Middle frontal gyrus (tissue), 1 donor: ENCODE measurements at regions not wholly inside any gene's neighbourhood (a gene's known extent, or its start where the extent isn't known, plus 50 kb on each side); places are given as distances from the start of the nearest gene placed in this dataset.
"Not testable (repeated sequence)": the region's sequence is repeated elsewhere in the genome, so short reads cannot be mapped to it uniquely, and the experiment has no call there.

Source experiments
- DNase-seq: peaks from one replicate; pipeline ENCODE4 v3.0.0-alpha.2; 2015; ENCODE audit warnings: low spot score; ENCODE audit errors: extremely low spot score

GRCh38 chr2:195360242-195360641, 296.8 kb upstream of the SLC39A10 start:
- DNase-seq, result no peak

GRCh38 chr2:195359043-195359735, 297.8 kb upstream of the SLC39A10 start:
- no peak for DNase-seq

GRCh38 chr2:195356920-195357440, 300.0 kb upstream of the SLC39A10 start:
- DNase-seq, result no peak

GRCh38 chr2:195356026-195356425, 301.0 kb upstream of the SLC39A10 start:
- no peak for DNase-seq

- DNase-seq, result no peak
These were observed 304.4 kb upstream of the SLC39A10 start for GRCh38 chr2:195352581-195352980.

- no peak for DNase-seq
These were observed 313.0 kb upstream of the SLC39A10 start for GRCh38 chr2:195343942-195344530.

GRCh38 chr2:195343540-195343939, 313.5 kb upstream of the SLC39A10 start:
- no peak for DNase-seq

GRCh38 chr2:195342061-195342460, 315.0 kb upstream of the SLC39A10 start:
- DNase-seq, result no peak

- no peak for DNase-seq
These were observed 318.2 kb upstream of the SLC39A10 start for GRCh38 chr2:195338856-195339255.

GRCh38 chr2:195337597-195337996, 319.4 kb upstream of the SLC39A10 start:
- DNase-seq, result no peak

GRCh38 chr2:195333869-195334268, 323.2 kb upstream of the SLC39A10 start:
- no peak for DNase-seq

GRCh38 chr2:195331966-195332365, 325.1 kb upstream of the SLC39A10 start:
- no peak for DNase-seq

GRCh38 chr2:195331129-195331528, 325.9 kb upstream of the SLC39A10 start:
- no peak for DNase-seq

GRCh38 chr2:195330513-195330956, 326.5 kb upstream of the SLC39A10 start:
- no peak for DNase-seq

- DNase-seq, result not testable (repeated sequence)
These were observed 327.2 kb upstream of the SLC39A10 start for GRCh38 chr2:195329784-195330183.

- DNase-seq, result no peak
These were observed 330.5 kb upstream of the SLC39A10 start for GRCh38 chr2:195326537-195326936.

- no peak for DNase-seq
These were observed 334.7 kb upstream of the SLC39A10 start for GRCh38 chr2:195322324-195322723.

GRCh38 chr2:195320413-195320973, 336.5 kb upstream of the SLC39A10 start:
- DNase-seq, result no peak

- no peak for DNase-seq
These were observed 337.2 kb upstream of the SLC39A10 start for GRCh38 chr2:195319548-195320412.

GRCh38 chr2:195319112-195319460, 337.9 kb upstream of the SLC39A10 start:
- DNase-seq, result no peak

- DNase-seq, result no peak
These were observed 338.4 kb upstream of the SLC39A10 start for GRCh38 chr2:195318440-195319111.
